HCT116 (cell line): ENCODE measurements at regions not wholly inside any gene's neighbourhood (a gene's known extent, or its start where the extent isn't known, plus 50 kb on each side); places are given as distances from the start of the nearest gene placed in this dataset.

ENCODE experiments used
- ATAC-seq: fragments of 200-7000 bp; cut with Tn5 transposase; 2 replicates; pipeline ENCODE4 v1.9.1; 2020; ENCODE audit warnings: mild to moderate bottlenecking, moderate library complexity
- BruUV-seq: library from RNA; stranded (reverse); fragments of 400-500 nt; replicated peaks from 2 replicates; lab custom pipeline; 2021; lab: Mats Ljungman, UMichigan
- CTCF ChIA-PET: fragments of 300-600 bp; sonication (Branson Sonifier 250); formaldehyde crosslinking; loops from one replicate; lab custom pipeline; 2021; ENCODE audit warnings: antibody characterized with exemption; lab: Charles Lee
- POLR2A ChIA-PET: fragments of 300-600, 350-600 bp; sonication (Branson Sonifier 250); formaldehyde crosslinking; loops from one replicate; lab custom pipeline; 2021; ENCODE audit warnings: antibody characterized with exemption; lab: Charles Lee
- RAD21 ChIA-PET, 2 experiments: fragments of 300-600 bp; sonication (Branson Sonifier 250); formaldehyde crosslinking; loops; one replicate each; lab custom pipeline; 2023; ENCODE audit warnings: low total read pairs in 2 of 2; ENCODE audit not compliant: uncharacterized antibody in 2 of 2, unreplicated experiment in 2 of 2, low non-redundant PET in 1 of 2; lab: Charles Lee
- DNase-seq: peaks from one replicate; pipeline ENCODE4 v3.0.0-alpha.2; 2010; ENCODE audit warnings: low read depth, low spot score
- H2AFZ ChIP-seq: fragments of 200-600 bp; shearing (Covaris generic), sonication (generic); 2 replicates; pipeline ENCODE4 v1.6.1; 2017; ENCODE audit warnings: low read depth, mixed run types, mixed read lengths, antibody characterized with exemption, low read length; ENCODE audit not compliant: poor library complexity, severe bottlenecking
- H3K27ac ChIP-seq: 2 replicates; pipeline ENCODE4 v1.5.1; 2012; ENCODE audit warnings: low read depth, low read length
- H3K27me3 ChIP-seq: fragments of 200-600 bp; sonication (generic); 2 replicates; pipeline ENCODE4 v1.6.1; 2016; ENCODE audit warnings: mixed run types, low read length, mixed read lengths; ENCODE audit not compliant: insufficient read depth
- H3K36me3 ChIP-seq, 2 experiments: fragments of 200-500 bp in 1 of 2; fragments of 200-600 bp in 1 of 2; sonication (Bioruptor generic) in 1 of 2; sonication (generic) in 1 of 2; 2 replicates each; pipeline versions ENCODE4 v1.5.1 to v1.6.1; 2014 to 2016; ENCODE audit warnings: low read length in 2 of 2, inconsistent platforms in 1 of 2, mixed read lengths in 1 of 2, mixed run types in 1 of 2; ENCODE audit not compliant: insufficient read depth in 2 of 2, control insufficient read depth in 1 of 2
- H3K4me1 ChIP-seq, 2 experiments: fragments of 200-600 bp in 1 of 2; sonication (generic) in 1 of 2; 2 replicates each; pipeline versions ENCODE4 v1.5.1 to v1.6.1; 2012 to 2017; ENCODE audit warnings: low read length in 2 of 2, inconsistent platforms in 1 of 2, mild to moderate bottlenecking in 1 of 2, mixed read lengths in 1 of 2, mixed run types in 1 of 2, moderate library complexity in 1 of 2; ENCODE audit not compliant: insufficient read depth in 2 of 2, control insufficient read depth in 1 of 2
- H3K4me2 ChIP-seq: fragments of 200-600 bp; sonication (generic); 2 replicates; pipeline ENCODE4 v1.6.1; 2017; ENCODE audit warnings: mixed run types, low read length, mixed read lengths
- H3K4me3 ChIP-seq, 2 experiments: fragments of 200-600 bp in 1 of 2; sonication (generic) in 1 of 2; replicated peaks in 1 of 2; 2 replicates each; pipeline ENCODE4 v1.5.1; 2011 to 2016; ENCODE audit warnings: low read length in 2 of 2, control low read depth in 1 of 2, low read depth in 1 of 2, mild to moderate bottlenecking in 1 of 2, mixed read lengths in 1 of 2, mixed run types in 1 of 2
- H3K79me2 ChIP-seq: fragments of 200-600 bp; sonication (generic); 2 replicates; pipeline ENCODE4 v1.6.1; 2017; ENCODE audit warnings: mild to moderate bottlenecking, mixed run types, low read length, moderate library complexity, mixed read lengths; ENCODE audit not compliant: insufficient read depth
- H3K9ac ChIP-seq: fragments of 200-600 bp; sonication (generic); 2 replicates; pipeline ENCODE4 v1.6.1; 2016; ENCODE audit warnings: low read length, mixed read lengths
- H3K9me2 ChIP-seq: fragments of 200-600 bp; sonication (generic), shearing (Covaris generic); 2 replicates; pipeline ENCODE4 v1.6.1; 2017; ENCODE audit warnings: mixed run types, mild to moderate bottlenecking, moderate library complexity; ENCODE audit not compliant: insufficient read depth
- H3K9me3 ChIP-seq, 2 experiments: fragments of 200-500 bp in 1 of 2; fragments of 200-600 bp in 1 of 2; sonication (Bioruptor generic) in 1 of 2; sonication (generic) in 1 of 2; 2 replicates each; pipeline ENCODE4 v1.6.1; 2014 to 2017; ENCODE audit warnings: low read length in 2 of 2, mixed read lengths in 2 of 2, inconsistent platforms in 1 of 2, low read depth in 1 of 2, mild to moderate bottlenecking in 1 of 2, mixed run types in 1 of 2, moderate library complexity in 1 of 2; ENCODE audit not compliant: control insufficient read depth in 1 of 2, insufficient read depth in 1 of 2
- H4K20me1 ChIP-seq: fragments of 200-600 bp; sonication (generic), shearing (Covaris generic); 2 replicates; pipeline ENCODE4 v1.6.1; 2017; ENCODE audit warnings: mixed run types, mild to moderate bottlenecking, moderate library complexity; ENCODE audit not compliant: insufficient read depth
- CBX3 ChIP-seq: IDR thresholded peaks from 2 replicates; pipeline ENCODE4 v1.6.1; 2012; ENCODE audit warnings: low read depth
- CEBPB ChIP-seq: IDR thresholded peaks from 2 replicates; pipeline ENCODE4 v1.6.1; 2012; ENCODE audit warnings: low read depth
- EZH2phosphoT487 ChIP-seq: fragments of 200-600 bp; IDR thresholded peaks from 2 replicates; pipeline ENCODE4 v1.6.1; 2018; ENCODE audit warnings: antibody characterized with exemption, borderline replicate concordance
- POLR2A ChIP-seq: IDR thresholded peaks from 2 replicates; pipeline ENCODE4 v1.7.0; 2011; ENCODE audit warnings: borderline replicate concordance; ENCODE audit not compliant: insufficient read depth, insufficient read length; ENCODE audit errors: extremely low read depth
- POLR2AphosphoS5 ChIP-seq: IDR thresholded peaks from 2 replicates; pipeline ENCODE4 v1.6.1; 2011; ENCODE audit warnings: mild to moderate bottlenecking, low read depth, low read length, moderate library complexity
- RAD21 ChIP-seq: IDR thresholded peaks from 2 replicates; pipeline ENCODE4 v1.6.1; 2012; ENCODE audit warnings: low read depth, mild to moderate bottlenecking
- SIN3A ChIP-seq: IDR thresholded peaks from 2 replicates; pipeline ENCODE4 v1.6.1; 2012; ENCODE audit warnings: low read depth
- SP1 ChIP-seq: IDR thresholded peaks from 2 replicates; pipeline ENCODE4 v1.6.1; 2012; ENCODE audit warnings: low read depth
- SRF ChIP-seq: IDR thresholded peaks from 2 replicates; pipeline ENCODE4 v1.6.1; 2012; ENCODE audit warnings: low read depth
- TCF7L2 ChIP-seq: IDR thresholded peaks from 2 replicates; pipeline ENCODE4 v1.7.0; 2011; ENCODE audit warnings: borderline replicate concordance, inconsistent platforms; ENCODE audit not compliant: insufficient read depth, insufficient read length; ENCODE audit errors: extremely low read depth
- YY1 ChIP-seq: IDR thresholded peaks from 2 replicates; pipeline ENCODE4 v1.6.1; 2011; ENCODE audit warnings: low read length, low read depth, moderate library complexity, mild to moderate bottlenecking; ENCODE audit not compliant: insufficient replicate concordance; ENCODE audit errors: extremely low read depth
- ZFX ChIP-seq: fragments of 450-650 bp; IDR thresholded peaks from 2 replicates; pipeline ENCODE4 v1.6.1; 2017
- ZNF274 ChIP-seq: fragments of 200-500 bp; sonication (Bioruptor generic); IDR thresholded peaks from 2 replicates; pipeline ENCODE4 v1.6.1; 2014; ENCODE audit warnings: mild to moderate bottlenecking, low read depth, low read length, inconsistent platforms
- intact Hi-C: fragments of 100-400 bp; cut with micrococcal nuclease; formaldehyde crosslinking; loops from 2 replicates; pipeline ENCODE4 v1.10.0; 2022
- TF ChIP-seq, protein P1 (sequence below): IDR thresholded peaks from 2 replicates; pipeline ENCODE4 v1.6.1; 2011; ENCODE audit warnings: mild to moderate bottlenecking, low read length, moderate library complexity; ENCODE audit not compliant: insufficient replicate concordance; ENCODE audit errors: extremely low read depth
- TF ChIP-seq, protein P2 (sequence below): IDR thresholded peaks from 2 replicates; pipeline ENCODE4 v1.6.1; 2012
- TF ChIP-seq, protein P3 (sequence below): IDR thresholded peaks from 2 replicates; pipeline ENCODE4 v1.6.1; 2012; ENCODE audit warnings: low read depth

DNA sequence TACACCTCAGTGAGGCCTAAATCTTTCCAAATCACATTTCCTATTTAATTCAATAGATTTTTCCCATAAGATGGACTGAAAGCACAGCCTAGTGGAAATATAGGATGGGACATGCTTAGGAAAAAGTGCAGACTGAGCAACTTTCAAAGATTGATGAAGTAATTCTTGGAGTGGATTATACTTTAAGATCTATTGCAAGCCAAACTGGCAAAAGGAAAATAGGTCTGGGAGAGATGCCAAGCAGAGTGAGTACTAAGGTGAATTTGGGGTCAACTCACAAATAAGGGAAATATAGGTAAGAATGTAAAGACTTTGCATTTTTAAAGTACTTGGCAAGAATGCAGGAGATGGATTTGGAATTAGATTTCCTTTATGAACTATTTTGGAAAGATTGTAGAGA, 170.2 kb upstream of the FOXG1 start:
- no peaks in the 10 kb centered on the region for H4K20me1 ChIP-seq
- H3K27ac ChIP-seq: no peak overlapping the region
- ChIA-PET RAD21 (no interaction called here), POLR2A (no interaction called here)
- H3K27me3 ChIP-seq: no peaks in the 10 kb centered on the region
- H3K9ac ChIP-seq: no peak overlapping the region
- no peak for TF ChIP-seq SIN3A
- TF ChIP-seq YY1: no peak
- no peak for TF ChIP-seq RAD21
- no peak for TF ChIP-seq CBX3
- TF ChIP-seq CEBPB: no peak
- TF ChIP-seq, all 23 proteins: peak for 0
- Histone ChIP-seq H3K9me3 (peaks cover 20 to 28% of the 10 kb centered on the region in 2 experiments; a peak in 3 of 4 replicates), H3K79me2 (no peaks in the 10 kb centered on the region), H3K4me3 (no peak overlapping the region), H3K36me3 (no peaks in the 10 kb centered on the region), H3K9me2 (no peaks in the 10 kb centered on the region), H3K4me2 (no peak overlapping the region), H3K4me1 (no peaks in the 10 kb centered on the region), H2AFZ (no peak overlapping the region)
- DNase-seq (no peak), ATAC-seq (no peak)
- intact Hi-C loops: no loop called here
- no TSS peak for BruUV-seq
- CTCF ChIA-PET: no interaction called here

DNA sequence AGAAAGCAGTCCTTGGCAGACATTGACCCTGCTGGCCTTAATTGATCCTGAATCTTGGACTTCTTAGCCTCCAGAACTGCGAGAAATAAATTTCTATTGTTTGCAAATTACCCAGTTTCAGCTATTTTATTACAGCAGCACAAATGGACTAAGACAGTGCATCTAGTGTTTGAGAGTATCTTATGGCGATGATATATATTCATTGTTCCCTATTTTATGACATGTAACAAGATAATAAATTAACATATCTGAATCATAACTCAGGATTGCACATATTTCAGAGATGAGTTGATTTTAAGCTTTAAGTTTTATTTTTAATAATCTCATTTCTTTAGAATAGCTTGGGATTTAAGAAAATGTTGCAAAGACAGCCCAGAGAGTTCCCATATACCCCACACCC, 167.4 kb upstream of the FOXG1 start:
- no peaks in the 10 kb centered on the region for H3K36me3 ChIP-seq
- peaks cover 17 to 32% of the 10 kb centered on the region in 2 experiments; a peak in 3 of 4 replicates for H3K9me3 ChIP-seq
- H3K9me2 ChIP-seq: no peaks in the 10 kb centered on the region
- H3K4me3 ChIP-seq: no peak overlapping the region
- DNase-seq (no peak), ATAC-seq (no peak)
- H3K27ac ChIP-seq: no peak overlapping the region
- ChIA-PET CTCF (no interaction called here), RAD21 (no interaction called here), POLR2A (no interaction called here)
- no peak overlapping the region for H3K9ac ChIP-seq
- BruUV-seq: no TSS peak
- no peaks in the 10 kb centered on the region for H3K27me3 ChIP-seq
- no peaks in the 10 kb centered on the region for H3K79me2 ChIP-seq
- H2AFZ ChIP-seq: no peak overlapping the region
- no peaks in the 10 kb centered on the region for H3K4me1 ChIP-seq
- intact Hi-C loops: no loop called here
- H4K20me1 ChIP-seq: no peaks in the 10 kb centered on the region
- H3K4me2 ChIP-seq: no peak overlapping the region
- TF ChIP-seq SP1 (no peak), POLR2A (no peak), ZNF274 (no peak), YY1 (no peak), CEBPB (no peak), ZFX (no peak), POLR2AphosphoS5 (no peak), TCF7L2 (no peak), RAD21 (no peak), SRF (no peak), EZH2phosphoT487 (no peak)
- TF ChIP-seq, protein P1, sequence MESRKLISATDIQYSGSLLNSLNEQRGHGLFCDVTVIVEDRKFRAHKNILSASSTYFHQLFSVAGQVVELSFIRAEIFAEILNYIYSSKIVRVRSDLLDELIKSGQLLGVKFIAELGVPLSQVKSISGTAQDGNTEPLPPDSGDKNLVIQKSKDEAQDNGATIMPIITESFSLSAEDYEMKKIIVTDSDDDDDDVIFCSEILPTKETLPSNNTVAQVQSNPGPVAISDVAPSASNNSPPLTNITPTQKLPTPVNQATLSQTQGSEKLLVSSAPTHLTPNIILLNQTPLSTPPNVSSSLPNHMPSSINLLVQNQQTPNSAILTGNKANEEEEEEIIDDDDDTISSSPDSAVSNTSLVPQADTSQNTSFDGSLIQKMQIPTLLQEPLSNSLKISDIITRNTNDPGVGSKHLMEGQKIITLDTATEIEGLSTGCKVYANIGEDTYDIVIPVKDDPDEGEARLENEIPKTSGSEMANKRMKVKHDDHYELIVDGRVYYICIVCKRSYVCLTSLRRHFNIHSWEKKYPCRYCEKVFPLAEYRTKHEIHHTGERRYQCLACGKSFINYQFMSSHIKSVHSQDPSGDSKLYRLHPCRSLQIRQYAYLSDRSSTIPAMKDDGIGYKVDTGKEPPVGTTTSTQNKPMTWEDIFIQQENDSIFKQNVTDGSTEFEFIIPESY: no peak
- TF ChIP-seq, protein P2, sequence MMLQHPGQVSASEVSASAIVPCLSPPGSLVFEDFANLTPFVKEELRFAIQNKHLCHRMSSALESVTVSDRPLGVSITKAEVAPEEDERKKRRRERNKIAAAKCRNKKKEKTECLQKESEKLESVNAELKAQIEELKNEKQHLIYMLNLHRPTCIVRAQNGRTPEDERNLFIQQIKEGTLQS: no peak
- TF ChIP-seq, protein P3, sequence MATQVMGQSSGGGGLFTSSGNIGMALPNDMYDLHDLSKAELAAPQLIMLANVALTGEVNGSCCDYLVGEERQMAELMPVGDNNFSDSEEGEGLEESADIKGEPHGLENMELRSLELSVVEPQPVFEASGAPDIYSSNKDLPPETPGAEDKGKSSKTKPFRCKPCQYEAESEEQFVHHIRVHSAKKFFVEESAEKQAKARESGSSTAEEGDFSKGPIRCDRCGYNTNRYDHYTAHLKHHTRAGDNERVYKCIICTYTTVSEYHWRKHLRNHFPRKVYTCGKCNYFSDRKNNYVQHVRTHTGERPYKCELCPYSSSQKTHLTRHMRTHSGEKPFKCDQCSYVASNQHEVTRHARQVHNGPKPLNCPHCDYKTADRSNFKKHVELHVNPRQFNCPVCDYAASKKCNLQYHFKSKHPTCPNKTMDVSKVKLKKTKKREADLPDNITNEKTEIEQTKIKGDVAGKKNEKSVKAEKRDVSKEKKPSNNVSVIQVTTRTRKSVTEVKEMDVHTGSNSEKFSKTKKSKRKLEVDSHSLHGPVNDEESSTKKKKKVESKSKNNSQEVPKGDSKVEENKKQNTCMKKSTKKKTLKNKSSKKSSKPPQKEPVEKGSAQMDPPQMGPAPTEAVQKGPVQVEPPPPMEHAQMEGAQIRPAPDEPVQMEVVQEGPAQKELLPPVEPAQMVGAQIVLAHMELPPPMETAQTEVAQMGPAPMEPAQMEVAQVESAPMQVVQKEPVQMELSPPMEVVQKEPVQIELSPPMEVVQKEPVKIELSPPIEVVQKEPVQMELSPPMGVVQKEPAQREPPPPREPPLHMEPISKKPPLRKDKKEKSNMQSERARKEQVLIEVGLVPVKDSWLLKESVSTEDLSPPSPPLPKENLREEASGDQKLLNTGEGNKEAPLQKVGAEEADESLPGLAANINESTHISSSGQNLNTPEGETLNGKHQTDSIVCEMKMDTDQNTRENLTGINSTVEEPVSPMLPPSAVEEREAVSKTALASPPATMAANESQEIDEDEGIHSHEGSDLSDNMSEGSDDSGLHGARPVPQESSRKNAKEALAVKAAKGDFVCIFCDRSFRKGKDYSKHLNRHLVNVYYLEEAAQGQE: no peak
